Muscle layer of duodenum (tissue), 2 donors: ENCODE measurements at regions not wholly inside any gene's neighbourhood (a gene's known extent, or its start where the extent isn't known, plus 50 kb on each side); places are given as distances from the start of the nearest gene placed in this dataset.

Source experiments
- H3K27ac ChIP-seq: one replicate; pipeline ENCODE4 v1.7.0; 2013; ENCODE audit warnings: mild to moderate bottlenecking, low read length
- H3K27me3 ChIP-seq: one replicate; pipeline ENCODE4 v1.7.0; 2013; ENCODE audit warnings: low read depth, mild to moderate bottlenecking, control low read depth, low read length
- H3K36me3 ChIP-seq, 2 donors: one replicate each; pipeline ENCODE4 v1.7.0; 2013; ENCODE audit warnings: low read length in 2 of 2, control low read depth in 1 of 2, mild to moderate bottlenecking in 1 of 2; ENCODE audit not compliant: insufficient read depth in 2 of 2, control insufficient read depth in 1 of 2
- H3K4me1 ChIP-seq, 2 donors: one replicate each; pipeline ENCODE4 v1.7.0; 2013; ENCODE audit warnings: low read length in 2 of 2, mild to moderate bottlenecking in 2 of 2, control low read depth in 1 of 2, moderate library complexity in 1 of 2; ENCODE audit not compliant: insufficient read depth in 2 of 2, control insufficient read depth in 1 of 2
- H3K4me3 ChIP-seq, 2 donors: one replicate each; pipeline ENCODE4 v1.7.0; 2013; ENCODE audit warnings: low read length in 2 of 2, low read depth in 1 of 2, mild to moderate bottlenecking in 1 of 2
- H3K9me3 ChIP-seq, 2 donors: one replicate each; pipeline ENCODE4 v1.7.0; 2013; ENCODE audit warnings: low read length in 2 of 2, control low read depth in 1 of 2, mild to moderate bottlenecking in 1 of 2; ENCODE audit not compliant: control insufficient read depth in 1 of 2
- donor health status: healthy.

- Histone ChIP-seq H3K4me1 (peaks cover 0 to 2% of the 10 kb centered on the region in 2 donors), H3K27ac (no peak overlapping the region), H3K27me3 (no peaks in the 10 kb centered on the region)
These were observed 585.7 kb upstream of the ZNF608 start for GRCh38 chr5:125331987-125332598.

DNA sequence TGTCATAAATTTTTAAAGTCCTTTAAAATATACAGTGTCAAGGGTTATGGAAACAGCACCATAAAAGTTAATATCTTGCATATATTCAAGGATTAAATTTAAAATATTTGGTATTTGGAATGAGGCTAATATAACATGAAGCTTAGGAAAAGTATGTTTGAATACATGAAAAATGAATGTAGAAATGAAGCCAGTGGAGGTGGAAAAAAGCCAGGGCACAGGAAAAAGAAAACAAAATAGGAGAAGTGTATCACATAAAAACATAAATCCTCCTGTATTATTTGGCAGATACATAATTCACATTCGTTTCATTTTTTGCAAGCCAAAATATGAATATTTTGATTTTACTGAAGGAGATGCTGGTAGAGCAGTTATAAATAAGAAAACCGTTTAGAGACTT is 587.0 kb upstream of the ZNF608 start:
- no peaks in the 10 kb centered on the region for H3K27me3 ChIP-seq
- no peaks in the 10 kb centered on the region for H3K36me3 ChIP-seq
- H3K27ac ChIP-seq: no peak overlapping the region
- H3K9me3 ChIP-seq: no peaks in the 10 kb centered on the region
- peaks cover 0 to 3% of the 10 kb centered on the region in 2 donors for H3K4me1 ChIP-seq
- no peak overlapping the region for H3K4me3 ChIP-seq

More at GRCh38 chr5:125331987-125332598, 585.7 kb upstream of the ZNF608 start:
- no peaks in the 10 kb centered on the region for H3K36me3 ChIP-seq
- no peaks in the 10 kb centered on the region for H3K9me3 ChIP-seq
- no peak overlapping the region for H3K4me3 ChIP-seq

DNA sequence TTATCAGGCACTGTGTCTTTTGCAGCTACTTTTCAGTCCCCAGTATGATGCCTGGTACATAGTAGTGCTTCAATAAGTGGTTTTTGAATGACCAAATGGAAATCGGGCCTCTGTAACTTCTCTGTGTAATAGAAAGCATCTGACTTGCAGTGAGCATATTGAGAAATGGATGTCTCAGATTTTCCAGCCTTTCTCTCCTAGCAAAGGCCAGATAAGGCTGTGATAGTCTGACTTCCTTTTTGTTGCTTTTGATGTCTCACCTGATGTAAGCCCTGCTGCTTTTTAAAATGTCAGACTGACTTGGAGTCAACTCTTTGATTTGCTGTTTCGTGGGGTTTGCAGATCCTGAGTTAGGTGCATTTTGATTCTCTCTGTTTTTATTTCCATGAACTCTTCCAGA is 590.0 kb upstream of the ZNF608 start:
- peaks cover 0 to 3% of the 10 kb centered on the region in 2 donors for H3K4me1 ChIP-seq
- H3K9me3 ChIP-seq: no peaks in the 10 kb centered on the region
- H3K27ac ChIP-seq: no peak overlapping the region
- H3K36me3 ChIP-seq: no peaks in the 10 kb centered on the region
- no peaks in the 10 kb centered on the region for H3K27me3 ChIP-seq
- H3K4me3 ChIP-seq: no peak overlapping the region

GRCh38 chr5:125337294-125337693 is 590.9 kb upstream of the ZNF608 start:
- peaks cover 0 to 3% of the 10 kb centered on the region in 2 donors for H3K4me1 ChIP-seq
- no peaks in the 10 kb centered on the region for H3K36me3 ChIP-seq
- H3K27me3 ChIP-seq: no peaks in the 10 kb centered on the region
- H3K4me3 ChIP-seq: no peak overlapping the region
- H3K27ac ChIP-seq: no peak overlapping the region
- H3K9me3 ChIP-seq: no peaks in the 10 kb centered on the region

DNA sequence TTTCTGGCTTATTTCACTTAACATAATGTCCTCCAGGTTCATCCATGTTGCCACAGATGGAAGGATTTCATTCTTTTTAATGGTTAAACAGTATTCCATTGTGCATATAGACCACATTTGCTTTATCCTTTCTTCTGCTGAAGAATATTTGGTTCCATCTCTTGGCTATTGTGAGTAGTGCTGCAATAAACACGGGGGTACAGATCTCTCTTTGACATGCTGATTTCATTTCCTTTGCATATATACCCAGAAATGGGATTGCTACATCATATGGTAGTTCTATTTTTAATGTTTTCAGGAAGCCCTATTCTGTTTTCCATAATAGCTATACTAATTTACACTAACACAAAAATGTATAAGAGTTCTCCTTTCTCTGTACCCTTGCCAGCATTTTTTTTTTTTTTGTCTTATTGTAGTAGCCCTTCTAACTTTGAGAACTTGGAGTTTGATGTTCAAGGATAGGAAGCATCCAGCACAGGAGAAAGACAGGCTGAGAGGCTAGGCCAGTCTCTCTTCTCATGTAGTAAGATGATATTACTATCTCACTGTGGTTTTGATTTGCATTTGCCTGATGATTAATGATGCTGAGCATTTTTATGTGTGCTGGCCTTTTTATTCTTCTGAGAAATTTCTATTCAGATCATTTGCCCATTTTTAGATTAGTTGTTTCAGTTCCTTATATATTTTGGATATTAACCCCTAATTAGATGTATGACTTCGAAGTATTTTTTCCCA is 592.2 kb upstream of the ZNF608 start:
- Histone ChIP-seq H3K9me3 (no peaks in the 10 kb centered on the region), H3K4me1 (peaks cover 0 to 3% of the 10 kb centered on the region in 2 donors), H3K27ac (no peak overlapping the region), H3K27me3 (no peaks in the 10 kb centered on the region), H3K36me3 (no peaks in the 10 kb centered on the region), H3K4me3 (no peak overlapping the region)

- H3K27ac ChIP-seq: no peak overlapping the region
- H3K27me3 ChIP-seq: no peaks in the 10 kb centered on the region
- no peak overlapping the region for H3K4me3 ChIP-seq
- peaks cover 0 to 3% of the 10 kb centered on the region in 2 donors for H3K4me1 ChIP-seq
- no peaks in the 10 kb centered on the region for H3K9me3 ChIP-seq
- H3K36me3 ChIP-seq: no peaks in the 10 kb centered on the region
These were observed 595.0 kb upstream of the ZNF608 start for GRCh38 chr5:125341436-125341835.

DNA sequence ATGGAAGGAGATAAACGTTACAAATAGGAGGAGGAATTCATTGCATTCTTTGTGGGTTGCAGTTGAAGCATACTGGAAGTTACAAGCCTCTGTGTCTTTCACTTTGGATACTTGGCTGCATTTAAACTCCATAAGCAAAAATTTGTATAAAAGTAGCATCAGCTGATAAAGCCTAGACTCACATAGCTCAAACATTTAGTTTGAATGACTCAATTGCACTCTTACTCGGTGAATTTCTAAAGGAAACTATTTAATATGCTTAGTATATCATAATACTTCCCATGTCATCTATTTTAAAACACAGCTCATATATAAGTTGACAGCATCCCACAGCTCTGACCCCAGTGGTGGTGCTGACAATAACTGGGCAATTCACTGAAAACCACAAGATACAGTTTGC is 596.6 kb upstream of the ZNF608 start:
- H3K4me1 ChIP-seq: no peaks in the 10 kb centered on the region
- no peaks in the 10 kb centered on the region for H3K36me3 ChIP-seq
- no peaks in the 10 kb centered on the region for H3K9me3 ChIP-seq
- no peaks in the 10 kb centered on the region for H3K27me3 ChIP-seq
- H3K27ac ChIP-seq: no peak overlapping the region
- H3K4me3 ChIP-seq: no peak overlapping the region

DNA sequence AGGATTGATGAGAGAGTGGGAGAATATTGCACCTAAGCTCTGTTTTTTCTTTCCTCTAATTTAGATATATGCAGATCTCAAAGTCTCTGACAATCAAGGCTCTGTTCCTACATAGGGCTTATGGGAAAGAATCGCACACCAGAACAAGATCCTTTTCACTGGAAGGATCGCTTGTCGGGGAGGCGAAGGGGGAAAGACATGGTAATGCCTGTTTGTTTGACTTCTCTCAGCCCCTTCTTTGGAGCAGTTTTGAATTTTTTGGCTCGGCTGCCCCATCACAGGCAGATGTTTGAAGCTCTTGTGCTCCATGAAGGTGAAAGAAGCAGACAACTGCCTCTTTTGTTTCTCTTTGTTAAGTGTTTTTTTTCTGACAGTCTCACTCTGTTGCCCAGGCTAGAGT is 599.9 kb upstream of the ZNF608 start:
- Histone ChIP-seq H3K27me3 (no peaks in the 10 kb centered on the region), H3K4me1 (peaks cover 0 to 9% of the 10 kb centered on the region in 2 donors), H3K4me3 (no peak overlapping the region), H3K36me3 (no peaks in the 10 kb centered on the region), H3K9me3 (no peaks in the 10 kb centered on the region), H3K27ac (no peak overlapping the region)

- Histone ChIP-seq H3K27me3 (no peaks in the 10 kb centered on the region), H3K4me1 (peaks cover 0 to 9% of the 10 kb centered on the region in 2 donors), H3K36me3 (no peaks in the 10 kb centered on the region), H3K9me3 (no peaks in the 10 kb centered on the region), H3K4me3 (no peak overlapping the region), H3K27ac (no peak overlapping the region)
These were observed 601.8 kb upstream of the ZNF608 start for GRCh38 chr5:125348221-125348692.

DNA sequence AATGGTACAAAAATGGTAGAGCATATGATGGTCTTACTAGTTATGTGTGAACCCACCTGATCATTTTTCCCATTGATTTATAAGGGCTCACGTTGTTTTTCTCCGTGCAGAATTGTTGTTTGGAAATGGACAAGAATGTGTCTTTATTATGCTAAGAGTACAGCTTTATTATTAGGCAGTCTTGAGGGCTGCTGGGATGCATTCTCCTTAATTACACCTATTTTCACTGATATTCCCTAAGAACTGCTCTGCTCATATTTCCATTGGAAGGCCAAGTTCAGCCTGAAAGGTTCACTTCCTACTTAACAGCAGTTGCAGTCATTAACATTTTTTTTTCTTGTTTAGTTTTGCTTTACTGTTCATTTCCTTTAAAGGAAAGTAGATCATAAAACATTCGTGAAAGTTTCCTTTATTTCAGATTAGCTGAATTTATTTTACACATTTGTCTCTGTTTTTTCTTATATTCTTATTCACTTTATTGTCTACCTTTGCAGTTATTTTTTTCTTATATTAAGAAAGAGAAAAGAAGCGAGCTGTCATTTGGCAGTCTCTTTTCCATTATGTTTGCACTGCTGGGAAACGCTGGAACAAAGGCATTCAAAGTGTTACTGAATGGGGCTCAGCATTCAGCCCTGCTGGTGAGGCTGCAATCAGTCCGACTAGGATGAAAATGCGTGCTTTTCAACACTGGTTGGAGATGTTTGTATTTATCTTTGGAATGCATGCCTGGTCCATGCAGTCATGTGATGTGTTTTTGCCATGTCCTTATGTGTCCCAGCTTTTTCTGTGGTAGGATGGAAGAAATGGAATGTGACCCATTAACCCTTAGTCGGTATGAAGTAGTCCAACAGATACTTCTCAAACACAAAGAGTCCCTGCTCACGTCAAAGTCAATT is 602.7 kb upstream of the ZNF608 start:
- no peaks in the 10 kb centered on the region for H3K36me3 ChIP-seq
- H3K4me1 ChIP-seq: peaks cover 0 to 9% of the 10 kb centered on the region in 2 donors
- H3K27ac ChIP-seq: no peak overlapping the region
- no peak overlapping the region for H3K4me3 ChIP-seq
- no peaks in the 10 kb centered on the region for H3K27me3 ChIP-seq
- no peaks in the 10 kb centered on the region for H3K9me3 ChIP-seq

DNA sequence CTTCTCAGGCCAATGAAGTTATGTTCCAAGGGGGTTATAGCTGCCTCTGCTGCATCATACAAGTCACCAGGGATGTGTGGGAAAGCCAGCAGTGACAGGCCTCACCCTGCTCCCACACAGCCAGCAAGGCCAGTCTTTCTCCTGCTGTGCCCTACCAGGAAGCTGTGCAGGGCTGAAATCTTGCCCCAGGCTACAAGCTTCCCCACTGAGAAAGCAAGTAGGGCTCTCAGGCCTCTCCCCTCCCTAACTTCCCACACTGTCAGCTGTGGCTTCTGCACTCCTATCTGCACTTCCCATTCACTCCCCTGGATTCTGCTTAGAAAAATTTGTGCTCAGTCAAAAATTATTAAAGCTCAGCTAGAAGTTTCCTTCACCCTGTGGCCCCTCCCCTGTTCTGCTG is 611.2 kb upstream of the ZNF608 start:
- Histone ChIP-seq H3K27ac (no peak overlapping the region), H3K4me3 (no peak overlapping the region)

More for the DNA sequence above, 611.2 kb upstream of the ZNF608 start:
- H3K9me3 ChIP-seq: peaks cover 0 to 6% of the 10 kb centered on the region in 2 donors
- no peaks in the 10 kb centered on the region for H3K36me3 ChIP-seq
- H3K4me1 ChIP-seq: no peaks in the 10 kb centered on the region
- H3K27me3 ChIP-seq: no peaks in the 10 kb centered on the region
